Ectodermal cell (in vitro differentiated cells): ENCODE measurements at regions not wholly inside any gene's neighbourhood (a gene's known extent, or its start where the extent isn't known, plus 50 kb on each side); places are given as distances from the start of the nearest gene placed in this dataset.

Experiments used
- H3K27ac ChIP-seq: 2 replicates; pipeline ENCODE4 v1.7.0; 2013; ENCODE audit warnings: mild to moderate bottlenecking, low read depth, low read length; ENCODE audit not compliant: insufficient read depth, poor library complexity, severe bottlenecking
- H3K27me3 ChIP-seq: 2 replicates; pipeline ENCODE4 v1.7.0; 2013; ENCODE audit warnings: mild to moderate bottlenecking, low read length; ENCODE audit not compliant: insufficient read depth, control insufficient read depth, poor library complexity, severe bottlenecking
- H3K36me3 ChIP-seq: one replicate; pipeline ENCODE4 v1.7.0; 2013; ENCODE audit warnings: low read length; ENCODE audit not compliant: control insufficient read depth, insufficient read depth
- H3K4me1 ChIP-seq: one replicate; pipeline ENCODE4 v1.7.0; 2013; ENCODE audit warnings: low read length; ENCODE audit not compliant: control insufficient read depth, insufficient read depth
- H3K4me3 ChIP-seq: 2 replicates; pipeline ENCODE4 v1.7.0; 2013; ENCODE audit warnings: low read depth, low read length, control low read depth; ENCODE audit not compliant: insufficient read depth
- H3K9me3 ChIP-seq: 2 replicates; pipeline ENCODE4 v1.7.0; 2013; ENCODE audit warnings: mild to moderate bottlenecking, low read length, moderate library complexity; ENCODE audit not compliant: control insufficient read depth
- WGBS, 2 experiments: methylation state at CpG; one replicate each; pipeline ENCODE4 v1.1.7; 2013; ENCODE audit warnings: missing lambda C conversion rate in 2 of 2; 5-methylcytosine and 5-hydroxymethylcytosine counted together

GRCh38 chr2:136486115-136486514 lies 279.2 kb upstream of the THSD7B start:
- no peak overlapping the region for H3K27ac ChIP-seq
- H3K36me3 ChIP-seq: no peaks in the 10 kb centered on the region
- no peaks in the 10 kb centered on the region for H3K4me1 ChIP-seq
- H3K9me3 ChIP-seq: no peaks in the 10 kb centered on the region
- 90 to 95% methylated on average over 10 of the region's 10 CpGs for WGBS, 2 experiments
- H3K27me3 ChIP-seq: no peaks in the 10 kb centered on the region
- H3K4me3 ChIP-seq: no peak overlapping the region

GRCh38 chr2:136482966-136483365 lies 282.4 kb upstream of the THSD7B start:
- H3K9me3 ChIP-seq: no peaks in the 10 kb centered on the region
- H3K36me3 ChIP-seq: no peaks in the 10 kb centered on the region
- H3K27ac ChIP-seq: no peak overlapping the region
- H3K4me3 ChIP-seq: no peak overlapping the region
- 94 to 95% methylated on average over 3 of the region's 3 CpGs for WGBS, 2 experiments
- H3K4me1 ChIP-seq: no peaks in the 10 kb centered on the region
- no peaks in the 10 kb centered on the region for H3K27me3 ChIP-seq

GRCh38 chr2:136482006-136482405 lies 283.3 kb upstream of the THSD7B start:
- no peaks in the 10 kb centered on the region for H3K9me3 ChIP-seq
- no peak overlapping the region for H3K4me3 ChIP-seq
- H3K4me1 ChIP-seq: no peaks in the 10 kb centered on the region
- WGBS, 2 experiments: 94 to 99% methylated on average over 2 of the region's 2 CpGs
- H3K36me3 ChIP-seq: no peaks in the 10 kb centered on the region
- H3K27ac ChIP-seq: no peak overlapping the region
- no peaks in the 10 kb centered on the region for H3K27me3 ChIP-seq

- H3K4me3 ChIP-seq: no peak overlapping the region
- H3K27ac ChIP-seq: no peak overlapping the region
- WGBS, 2 experiments: 90 to 91% methylated on average over 2 of the region's 2 CpGs
- H3K27me3 ChIP-seq: no peaks in the 10 kb centered on the region
- H3K4me1 ChIP-seq: no peaks in the 10 kb centered on the region
- no peaks in the 10 kb centered on the region for H3K9me3 ChIP-seq
- no peaks in the 10 kb centered on the region for H3K36me3 ChIP-seq
Observed at GRCh38 chr2:136479696-136480095, 285.6 kb upstream of the THSD7B start.

- Histone ChIP-seq H3K4me3 (no peak overlapping the region), H3K27me3 (no peaks in the 10 kb centered on the region), H3K27ac (no peak overlapping the region), H3K4me1 (no peaks in the 10 kb centered on the region), H3K36me3 (no peaks in the 10 kb centered on the region), H3K9me3 (no peaks in the 10 kb centered on the region)
- 62 to 63% methylated on average over 7 of the region's 7 CpGs for WGBS, 2 experiments
Observed at GRCh38 chr2:136468799-136469369, 296.5 kb upstream of the THSD7B start.

- Histone ChIP-seq H3K9me3 (no peaks in the 10 kb centered on the region), H3K36me3 (no peaks in the 10 kb centered on the region), H3K27ac (no peak overlapping the region), H3K4me3 (no peak overlapping the region), H3K27me3 (no peaks in the 10 kb centered on the region), H3K4me1 (peaks cover 3% of the 10 kb centered on the region)
- WGBS, 2 experiments: 95 to 96% methylated on average over 1 of the region's 1 CpG
Observed at GRCh38 chr2:136452528-136452927, 312.8 kb upstream of the THSD7B start.

GRCh38 chr2:136448986-136449780 lies 316.2 kb upstream of the THSD7B start:
- Histone ChIP-seq H3K9me3 (no peaks in the 10 kb centered on the region), H3K27me3 (no peaks in the 10 kb centered on the region), H3K4me3 (no peak overlapping the region), H3K36me3 (no peaks in the 10 kb centered on the region), H3K27ac (no peak overlapping the region), H3K4me1 (peaks cover 3% of the 10 kb centered on the region)
- 76 to 78% methylated on average over 7 of the region's 7 CpGs for WGBS, 2 experiments

- 77 to 79% methylated on average over 1 of the region's 1 CpG for WGBS, 2 experiments
Observed at GRCh38 chr2:136448432-136448831, 316.9 kb upstream of the THSD7B start.

GRCh38 chr2:136444323-136444722 lies 321.0 kb upstream of the THSD7B start:
- no peaks in the 10 kb centered on the region for H3K9me3 ChIP-seq

More at GRCh38 chr2:136448432-136448831, 316.9 kb upstream of the THSD7B start:
- Histone ChIP-seq H3K27me3 (no peaks in the 10 kb centered on the region), H3K36me3 (no peaks in the 10 kb centered on the region), H3K4me1 (peaks cover 3% of the 10 kb centered on the region), H3K4me3 (no peak overlapping the region), H3K9me3 (no peaks in the 10 kb centered on the region), H3K27ac (no peak overlapping the region)

GRCh38 chr2:136443661-136444060 lies 321.7 kb upstream of the THSD7B start:
- 85 to 98% methylated on average over 2 of the region's 2 CpGs for WGBS, 2 experiments
- Histone ChIP-seq H3K27me3 (no peaks in the 10 kb centered on the region), H3K4me3 (no peak overlapping the region), H3K27ac (no peak overlapping the region), H3K9me3 (no peaks in the 10 kb centered on the region), H3K36me3 (no peaks in the 10 kb centered on the region), H3K4me1 (peaks cover 6% of the 10 kb centered on the region)

More at GRCh38 chr2:136444323-136444722, 321.0 kb upstream of the THSD7B start:
- H3K36me3 ChIP-seq: no peaks in the 10 kb centered on the region
- no peak overlapping the region for H3K27ac ChIP-seq
- peaks cover 8% of the 10 kb centered on the region for H3K4me1 ChIP-seq
- H3K4me3 ChIP-seq: no peak overlapping the region
- 94 to 95% methylated on average over 7 of the region's 7 CpGs for WGBS, 2 experiments
- no peaks in the 10 kb centered on the region for H3K27me3 ChIP-seq
